GM06990 (cell line): ENCODE measurements at regions not wholly inside any gene's neighbourhood (a gene's known extent, or its start where the extent isn't known, plus 50 kb on each side); places are given as distances from the start of the nearest gene placed in this dataset.
"Not testable (repeated sequence)": the region's sequence is repeated elsewhere in the genome, so short reads cannot be mapped to it uniquely, and the experiment has no call there.

ENCODE experiments used
- DNase-seq: peaks from one replicate; pipeline ENCODE4 v3.0.0-alpha.2; 2011; ENCODE audit not compliant: insufficient read length; ENCODE audit errors: extremely low read depth
- H3K27me3 ChIP-seq: replicated peaks from 2 replicates; pipeline ENCODE4 v1.6.0; 2011; ENCODE audit warnings: low read length; ENCODE audit not compliant: control insufficient read depth, insufficient read depth
- H3K36me3 ChIP-seq: 2 replicates; pipeline ENCODE4 v1.5.1; 2011; ENCODE audit warnings: low read length; ENCODE audit not compliant: control insufficient read depth, insufficient read depth
- H3K4me3 ChIP-seq: replicated peaks from 2 replicates; pipeline ENCODE4 v1.5.1; 2011; ENCODE audit warnings: low read depth, mild to moderate bottlenecking, control low read depth, low read length
- CTCF ChIP-seq: IDR thresholded peaks from 2 replicates; pipeline ENCODE4 v1.5.1; 2011; ENCODE audit warnings: low read length, control low read depth, mild to moderate bottlenecking, inconsistent platforms; ENCODE audit not compliant: insufficient read depth, poor library complexity, severe bottlenecking

DNA sequence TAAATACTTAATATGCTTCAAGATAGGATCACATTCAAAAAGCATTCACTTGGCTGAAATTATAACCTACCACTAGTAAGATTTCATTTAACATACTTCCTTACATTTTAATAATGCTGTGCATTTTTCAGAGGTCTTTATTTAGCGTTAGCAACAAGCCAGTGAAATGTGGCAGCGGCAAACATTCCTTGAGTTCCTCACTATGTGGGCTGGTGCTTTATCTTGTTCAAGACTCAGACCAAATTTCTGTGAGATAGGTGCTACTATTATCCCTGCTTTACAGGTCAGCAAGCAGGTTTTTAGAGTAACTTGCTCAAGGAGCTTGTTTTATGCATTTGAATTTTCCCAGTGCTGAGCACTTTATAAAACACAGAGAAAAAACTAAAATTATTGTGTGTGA lies 132.7 kb downstream of the PLPPR4 start:
- DNase-seq = no peak
- no peak for TF ChIP-seq CTCF
- Histone ChIP-seq H3K27me3 (no peaks in the 10 kb centered on the region), H3K4me3 (no peak overlapping the region), H3K36me3 (no peaks in the 10 kb centered on the region)

GRCh38 chr1:99397863-99398262 lies 133.6 kb downstream of the PLPPR4 start:
- no peak overlapping the region for H3K4me3 ChIP-seq
- no peaks in the 10 kb centered on the region for H3K27me3 ChIP-seq
- DNase-seq = no peak
- no peak for TF ChIP-seq CTCF
- H3K36me3 ChIP-seq = no peaks in the 10 kb centered on the region

DNA sequence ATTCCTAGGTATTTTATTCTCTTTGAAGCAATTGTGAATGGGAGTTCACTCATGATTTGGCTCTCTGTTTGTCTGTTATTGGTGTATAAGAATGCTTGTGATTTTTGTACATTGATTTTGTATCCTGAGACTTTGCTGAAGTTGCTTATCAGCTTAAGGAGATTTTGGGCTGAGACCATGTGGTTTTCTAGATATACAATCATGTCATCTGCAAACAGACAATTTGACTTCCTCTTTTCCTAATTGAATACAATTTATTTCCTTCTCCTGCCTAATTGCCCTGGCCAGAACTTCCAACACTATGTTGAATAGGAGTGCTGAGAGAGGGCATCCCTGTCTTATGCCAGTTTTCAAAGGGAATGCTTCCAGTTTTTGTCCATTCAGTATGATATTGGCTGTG lies 137.3 kb downstream of the PLPPR4 start:
- H3K4me3 ChIP-seq, H3K36me3 ChIP-seq, DNase-seq, H3K27me3 ChIP-seq: not testable (repeated sequence)

DNA sequence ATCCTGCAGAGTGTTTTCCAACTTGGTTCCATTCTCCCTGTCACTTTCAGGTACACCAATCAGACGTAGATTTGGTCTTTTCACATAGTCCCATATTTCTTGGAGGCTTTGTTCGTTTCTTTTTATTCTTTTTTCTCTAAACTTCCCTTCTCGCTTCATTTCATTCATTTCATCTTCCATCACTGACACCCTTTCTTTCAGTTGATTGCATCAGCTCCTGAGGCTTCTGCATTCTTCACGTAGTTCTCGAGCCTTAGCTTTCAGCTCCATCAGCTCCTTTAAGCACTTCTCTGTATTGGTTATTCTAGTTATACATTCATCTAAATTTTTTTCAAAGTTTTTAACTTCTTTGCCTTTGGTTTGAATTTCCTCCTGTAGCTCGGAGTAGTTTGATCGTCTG lies 140.1 kb downstream of the PLPPR4 start:
- H3K36me3 ChIP-seq, H3K27me3 ChIP-seq, H3K4me3 ChIP-seq, DNase-seq: not testable (repeated sequence)

- not testable (repeated sequence) for DNase-seq, H3K36me3 ChIP-seq, H3K27me3 ChIP-seq, H3K4me3 ChIP-seq
Observed at GRCh38 chr1:99405325-99405724, 141.0 kb downstream of the PLPPR4 start.

GRCh38 chr1:99407018-99407417 lies 142.7 kb downstream of the PLPPR4 start:
- Histone ChIP-seq H3K4me3 (no peak overlapping the region), H3K36me3 (no peaks in the 10 kb centered on the region), H3K27me3 (no peaks in the 10 kb centered on the region)
- no peak for DNase-seq
- no peak for TF ChIP-seq CTCF

GRCh38 chr1:99424087-99424486 lies 159.8 kb downstream of the PLPPR4 start:
- TF ChIP-seq CTCF = no peak
- Histone ChIP-seq H3K4me3 (no peak overlapping the region), H3K27me3 (no peaks in the 10 kb centered on the region), H3K36me3 (no peaks in the 10 kb centered on the region)
- no peak for DNase-seq

DNA sequence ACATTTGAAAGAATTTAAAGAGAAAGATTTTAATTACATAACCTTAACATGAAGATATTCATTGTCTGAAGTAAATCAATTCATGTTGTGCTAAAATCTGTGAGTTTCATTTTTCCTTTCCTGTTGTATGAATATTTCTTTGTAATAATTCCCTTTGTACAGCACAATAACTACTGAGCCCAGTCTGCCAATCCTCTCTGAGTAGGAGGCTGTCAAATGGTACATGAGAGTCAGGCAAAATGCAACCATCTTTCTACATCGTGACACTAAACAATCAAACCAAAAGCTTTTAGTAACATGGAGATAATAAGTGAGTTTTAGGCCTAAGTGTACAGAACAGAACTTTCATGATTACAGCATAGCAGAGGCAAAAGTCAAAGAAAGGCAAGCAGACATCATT lies 165.5 kb downstream of the PLPPR4 start:
- H3K27me3 ChIP-seq = no peaks in the 10 kb centered on the region
- DNase-seq = no peak
- TF ChIP-seq CTCF = no peak
- no peaks in the 10 kb centered on the region for H3K36me3 ChIP-seq
- no peak overlapping the region for H3K4me3 ChIP-seq
